ENCODE measurements at regions not wholly inside any gene's neighbourhood (a gene's known extent, or its start where the extent isn't known, plus 50 kb on each side); places are given as distances from the start of the nearest gene placed in this dataset.

- H3K4ac ChIP-seq (ENCODE audit: low read depth in 1 of 2, low read length in 2 of 2) = no peak overlapping the region
- no peak overlapping the region for H3K23ac ChIP-seq (ENCODE audit: low read length in 2 of 2)
- 90% methylated on average over 8 of the region's 8 CpGs for WGBS
- no peaks in the 10 kb centered on the region for H3K36me3 ChIP-seq (ENCODE audit: control insufficient read depth in 1 of 2, insufficient read depth in 2 of 2, low read depth in 1 of 2, low read length in 2 of 2)
- H3K79me1 ChIP-seq (replicated peaks; ENCODE audit: low read length, poor library complexity, severe bottlenecking) = no peaks in the 10 kb centered on the region
- no peak overlapping the region for H2BK5ac ChIP-seq (ENCODE audit: low read depth, low read length, poor library complexity, severe bottlenecking)
- no peak overlapping the region for H3K4me2 ChIP-seq (ENCODE audit: low read length, poor library complexity, severe bottlenecking)
- no peak overlapping the region for H2AK5ac ChIP-seq (ENCODE audit: low read length, severe bottlenecking)
- no peak overlapping the region for H4K91ac ChIP-seq (ENCODE audit: low read length)
- no peak overlapping the region for H3K9ac ChIP-seq (ENCODE audit: low read length)
- no peak overlapping the region for H3K4me3 ChIP-seq (ENCODE audit: insufficient read depth in 1 of 2, low read depth in 1 of 2, low read length in 2 of 2)
- no peaks in the 10 kb centered on the region for H3K4me1 ChIP-seq (ENCODE audit: control insufficient read depth, insufficient read depth, low read depth, low read length)
- no peak overlapping the region for H3K14ac ChIP-seq (ENCODE audit: low read length in 2 of 2)
- no peaks in the 10 kb centered on the region for H3K9me3 ChIP-seq (ENCODE audit: control insufficient read depth, low read length)
- H2BK120ac ChIP-seq (ENCODE audit: low read depth, low read length) = no peak overlapping the region
- H2BK12ac ChIP-seq (ENCODE audit: low read length in 2 of 2) = no peak overlapping the region
- no peak overlapping the region for H4K8ac ChIP-seq (ENCODE audit: low read length)
- no peaks in the 10 kb centered on the region for H3K27me3 ChIP-seq (ENCODE audit: control insufficient read depth in 1 of 2, insufficient read depth in 1 of 2, low read length in 2 of 2)
- DNase-seq = no peak
- H3K27ac ChIP-seq (ENCODE audit: low read length, poor library complexity, severe bottlenecking) = no peak overlapping the region
- H3K18ac ChIP-seq (ENCODE audit: low read depth in 1 of 2, low read length in 2 of 2) = no peak overlapping the region
- no peak overlapping the region for H2AFZ ChIP-seq (ENCODE audit: low read depth, low read length)
- no peak overlapping the region for H2BK15ac ChIP-seq (ENCODE audit: low read depth, poor library complexity, severe bottlenecking)
These were observed 364.1 kb downstream of the TMEM38B start for GRCh38 chr9:106058460-106058859.

- H3K23ac ChIP-seq (ENCODE audit: low read length in 2 of 2) = no peak overlapping the region
- no peak overlapping the region for H3K27ac ChIP-seq (ENCODE audit: low read length, poor library complexity, severe bottlenecking)
- 87% methylated on average over 8 of the region's 8 CpGs for WGBS
- no peaks in the 10 kb centered on the region for H3K9me3 ChIP-seq (ENCODE audit: control insufficient read depth, low read length)
- H3K4ac ChIP-seq (ENCODE audit: low read depth in 1 of 2, low read length in 2 of 2) = no peak overlapping the region
- H3K14ac ChIP-seq (ENCODE audit: low read length in 2 of 2) = no peak overlapping the region
- no peak overlapping the region for H2BK15ac ChIP-seq (ENCODE audit: low read depth, poor library complexity, severe bottlenecking)
- H3K18ac ChIP-seq (ENCODE audit: low read depth in 1 of 2, low read length in 2 of 2) = no peak overlapping the region
- H2BK5ac ChIP-seq (ENCODE audit: low read depth, low read length, poor library complexity, severe bottlenecking) = no peak overlapping the region
- no peak overlapping the region for H3K4me3 ChIP-seq (ENCODE audit: insufficient read depth in 1 of 2, low read depth in 1 of 2, low read length in 2 of 2)
- H2AK5ac ChIP-seq (ENCODE audit: low read length, severe bottlenecking) = no peak overlapping the region
- H2BK120ac ChIP-seq (ENCODE audit: low read depth, low read length) = no peak overlapping the region
- no peaks in the 10 kb centered on the region for H3K36me3 ChIP-seq (ENCODE audit: control insufficient read depth in 1 of 2, insufficient read depth in 2 of 2, low read depth in 1 of 2, low read length in 2 of 2)
- H3K27me3 ChIP-seq (ENCODE audit: control insufficient read depth in 1 of 2, insufficient read depth in 1 of 2, low read length in 2 of 2) = no peaks in the 10 kb centered on the region
- H4K91ac ChIP-seq (ENCODE audit: low read length) = no peak overlapping the region
- no peak overlapping the region for H4K8ac ChIP-seq (ENCODE audit: low read length)
- DNase-seq = no peak
- H3K4me2 ChIP-seq (ENCODE audit: low read length, poor library complexity, severe bottlenecking) = no peak overlapping the region
- no peaks in the 10 kb centered on the region for H3K79me1 ChIP-seq (replicated peaks; ENCODE audit: low read length, poor library complexity, severe bottlenecking)
- H2AFZ ChIP-seq (ENCODE audit: low read depth, low read length) = no peak overlapping the region
- no peaks in the 10 kb centered on the region for H3K4me1 ChIP-seq (ENCODE audit: control insufficient read depth, insufficient read depth, low read depth, low read length)
- H2BK12ac ChIP-seq (ENCODE audit: low read length in 2 of 2) = no peak overlapping the region
- H3K9ac ChIP-seq (ENCODE audit: low read length) = no peak overlapping the region
These were observed 365.5 kb downstream of the TMEM38B start for GRCh38 chr9:106059886-106060285.

GRCh38 chr9:106060885-106061284 lies 366.5 kb downstream of the TMEM38B start:
- H3K79me1 ChIP-seq (replicated peaks; ENCODE audit: low read length, poor library complexity, severe bottlenecking) = no peaks in the 10 kb centered on the region
- no peak overlapping the region for H2AK5ac ChIP-seq (ENCODE audit: low read length, severe bottlenecking)
- no peak overlapping the region for H4K8ac ChIP-seq (ENCODE audit: low read length)
- no peak overlapping the region for H2AFZ ChIP-seq (ENCODE audit: low read depth, low read length)
- H3K4me2 ChIP-seq (ENCODE audit: low read length, poor library complexity, severe bottlenecking) = no peak overlapping the region
- H3K9ac ChIP-seq (ENCODE audit: low read length) = no peak overlapping the region
- H3K4me3 ChIP-seq (ENCODE audit: insufficient read depth in 1 of 2, low read depth in 1 of 2, low read length in 2 of 2) = no peak overlapping the region
- H3K27me3 ChIP-seq (ENCODE audit: control insufficient read depth in 1 of 2, insufficient read depth in 1 of 2, low read length in 2 of 2) = no peaks in the 10 kb centered on the region
- no peak overlapping the region for H2BK120ac ChIP-seq (ENCODE audit: low read depth, low read length)
- H2BK12ac ChIP-seq (ENCODE audit: low read length in 2 of 2) = no peak overlapping the region
- H3K4me1 ChIP-seq (ENCODE audit: control insufficient read depth, insufficient read depth, low read depth, low read length) = no peaks in the 10 kb centered on the region
- H3K18ac ChIP-seq (ENCODE audit: low read depth in 1 of 2, low read length in 2 of 2) = no peak overlapping the region
- no peak overlapping the region for H4K91ac ChIP-seq (ENCODE audit: low read length)
- no peak overlapping the region for H3K23ac ChIP-seq (ENCODE audit: low read length in 2 of 2)
- no peak overlapping the region for H3K27ac ChIP-seq (ENCODE audit: low read length, poor library complexity, severe bottlenecking)
- no peaks in the 10 kb centered on the region for H3K36me3 ChIP-seq (ENCODE audit: control insufficient read depth in 1 of 2, insufficient read depth in 2 of 2, low read depth in 1 of 2, low read length in 2 of 2)
- H2BK15ac ChIP-seq (ENCODE audit: low read depth, poor library complexity, severe bottlenecking) = no peak overlapping the region
- no peak for DNase-seq
- H3K9me3 ChIP-seq (ENCODE audit: control insufficient read depth, low read length) = peaks cover 3% of the 10 kb centered on the region
- H2BK5ac ChIP-seq (ENCODE audit: low read depth, low read length, poor library complexity, severe bottlenecking) = no peak overlapping the region
- no peak overlapping the region for H3K14ac ChIP-seq (ENCODE audit: low read length in 2 of 2)
- H3K4ac ChIP-seq (ENCODE audit: low read depth in 1 of 2, low read length in 2 of 2) = no peak overlapping the region

GRCh38 chr9:106062250-106062649 lies 367.9 kb downstream of the TMEM38B start:
- no peaks in the 10 kb centered on the region for H3K79me1 ChIP-seq (replicated peaks; ENCODE audit: low read length, poor library complexity, severe bottlenecking)
- no peak overlapping the region for H2BK15ac ChIP-seq (ENCODE audit: low read depth, poor library complexity, severe bottlenecking)
- no peaks in the 10 kb centered on the region for H3K4me1 ChIP-seq (ENCODE audit: control insufficient read depth, insufficient read depth, low read depth, low read length)
- H3K18ac ChIP-seq (ENCODE audit: low read depth in 1 of 2, low read length in 2 of 2) = no peak overlapping the region
- H3K9ac ChIP-seq (ENCODE audit: low read length) = no peak overlapping the region
- no peak overlapping the region for H3K27ac ChIP-seq (ENCODE audit: low read length, poor library complexity, severe bottlenecking)
- H3K4ac ChIP-seq (ENCODE audit: low read depth in 1 of 2, low read length in 2 of 2) = no peak overlapping the region
- no peak overlapping the region for H3K14ac ChIP-seq (ENCODE audit: low read length in 2 of 2)
- no peak overlapping the region for H3K23ac ChIP-seq (ENCODE audit: low read length in 2 of 2)
- H3K27me3 ChIP-seq (ENCODE audit: control insufficient read depth in 1 of 2, insufficient read depth in 1 of 2, low read length in 2 of 2) = no peaks in the 10 kb centered on the region
- H2BK5ac ChIP-seq (ENCODE audit: low read depth, low read length, poor library complexity, severe bottlenecking) = no peak overlapping the region
- DNase-seq = no peak
- no peak overlapping the region for H2BK12ac ChIP-seq (ENCODE audit: low read length in 2 of 2)
- H4K8ac ChIP-seq (ENCODE audit: low read length) = no peak overlapping the region
- peaks cover 3% of the 10 kb centered on the region for H3K9me3 ChIP-seq (ENCODE audit: control insufficient read depth, low read length)
- no peak overlapping the region for H4K91ac ChIP-seq (ENCODE audit: low read length)
- H3K4me2 ChIP-seq (ENCODE audit: low read length, poor library complexity, severe bottlenecking) = no peak overlapping the region
- H3K36me3 ChIP-seq (ENCODE audit: control insufficient read depth in 1 of 2, insufficient read depth in 2 of 2, low read depth in 1 of 2, low read length in 2 of 2) = no peaks in the 10 kb centered on the region
- no peak overlapping the region for H2AK5ac ChIP-seq (ENCODE audit: low read length, severe bottlenecking)
- no peak overlapping the region for H2AFZ ChIP-seq (ENCODE audit: low read depth, low read length)
- no peak overlapping the region for H2BK120ac ChIP-seq (ENCODE audit: low read depth, low read length)
- no peak overlapping the region for H3K4me3 ChIP-seq (ENCODE audit: insufficient read depth in 1 of 2, low read depth in 1 of 2, low read length in 2 of 2)

Measured in mesenchymal stem cell (in vitro differentiated cells and primary cell).